BE2C (cell line): ENCODE measurements at regions not wholly inside any gene's neighbourhood (a gene's known extent, or its start where the extent isn't known, plus 50 kb on each side); places are given as distances from the start of the nearest gene placed in this dataset.

Experiments used
- DNase-seq: peaks from one replicate; pipeline ENCODE4 v3.0.0-alpha.2; 2020
- H3K27me3 ChIP-seq: fragments of 250-450 bp; sonication (Bioruptor Pico); 2 replicates; pipeline ENCODE4 v1.5.1; 2020; ENCODE audit warnings: mild to moderate bottlenecking
- H3K36me3 ChIP-seq: fragments of 250-450 bp; sonication (Bioruptor Pico); 2 replicates; pipeline ENCODE4 v1.5.1; 2020; ENCODE audit warnings: mild to moderate bottlenecking
- H3K4me1 ChIP-seq: fragments of 250-450 bp; sonication (Bioruptor Pico); 2 replicates; pipeline ENCODE4 v1.5.1; 2020
- H3K4me3 ChIP-seq: 2 replicates; pipeline ENCODE4 v1.5.1; 2011; ENCODE audit warnings: low read depth, low read length
- H3K9me3 ChIP-seq: fragments of 250-450 bp; sonication (Bioruptor Pico); 2 replicates; pipeline ENCODE4 v1.5.1; 2020
- TF ChIP-seq, protein P1 (sequence below): IDR thresholded peaks from 2 replicates; pipeline ENCODE4 v1.5.1; 2012; ENCODE audit warnings: mild to moderate bottlenecking, low read depth, low read length

DNA sequence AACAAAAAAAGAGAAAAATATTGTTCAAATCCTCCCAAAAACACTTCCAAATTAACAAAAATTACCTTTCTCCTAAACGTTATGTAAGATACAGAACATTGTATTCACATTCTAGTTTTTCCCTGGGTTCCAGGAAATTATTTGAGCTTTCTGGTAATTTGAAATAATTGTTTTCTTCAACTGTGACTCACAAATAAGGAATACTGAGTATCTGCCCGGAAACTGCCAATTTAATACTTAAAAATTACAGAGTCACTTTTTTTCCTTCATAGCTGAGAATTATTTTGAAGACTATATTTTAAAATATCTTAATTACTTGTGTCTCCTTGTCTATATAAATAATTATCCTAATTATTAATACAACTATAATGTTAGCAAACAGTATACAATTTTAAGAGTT, 709.0 kb upstream of the ARGLU1 start:
- no peaks in the 10 kb centered on the region for H3K27me3 ChIP-seq
- TF ChIP-seq, protein P1, sequence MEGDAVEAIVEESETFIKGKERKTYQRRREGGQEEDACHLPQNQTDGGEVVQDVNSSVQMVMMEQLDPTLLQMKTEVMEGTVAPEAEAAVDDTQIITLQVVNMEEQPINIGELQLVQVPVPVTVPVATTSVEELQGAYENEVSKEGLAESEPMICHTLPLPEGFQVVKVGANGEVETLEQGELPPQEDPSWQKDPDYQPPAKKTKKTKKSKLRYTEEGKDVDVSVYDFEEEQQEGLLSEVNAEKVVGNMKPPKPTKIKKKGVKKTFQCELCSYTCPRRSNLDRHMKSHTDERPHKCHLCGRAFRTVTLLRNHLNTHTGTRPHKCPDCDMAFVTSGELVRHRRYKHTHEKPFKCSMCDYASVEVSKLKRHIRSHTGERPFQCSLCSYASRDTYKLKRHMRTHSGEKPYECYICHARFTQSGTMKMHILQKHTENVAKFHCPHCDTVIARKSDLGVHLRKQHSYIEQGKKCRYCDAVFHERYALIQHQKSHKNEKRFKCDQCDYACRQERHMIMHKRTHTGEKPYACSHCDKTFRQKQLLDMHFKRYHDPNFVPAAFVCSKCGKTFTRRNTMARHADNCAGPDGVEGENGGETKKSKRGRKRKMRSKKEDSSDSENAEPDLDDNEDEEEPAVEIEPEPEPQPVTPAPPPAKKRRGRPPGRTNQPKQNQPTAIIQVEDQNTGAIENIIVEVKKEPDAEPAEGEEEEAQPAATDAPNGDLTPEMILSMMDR: no peak

DNA sequence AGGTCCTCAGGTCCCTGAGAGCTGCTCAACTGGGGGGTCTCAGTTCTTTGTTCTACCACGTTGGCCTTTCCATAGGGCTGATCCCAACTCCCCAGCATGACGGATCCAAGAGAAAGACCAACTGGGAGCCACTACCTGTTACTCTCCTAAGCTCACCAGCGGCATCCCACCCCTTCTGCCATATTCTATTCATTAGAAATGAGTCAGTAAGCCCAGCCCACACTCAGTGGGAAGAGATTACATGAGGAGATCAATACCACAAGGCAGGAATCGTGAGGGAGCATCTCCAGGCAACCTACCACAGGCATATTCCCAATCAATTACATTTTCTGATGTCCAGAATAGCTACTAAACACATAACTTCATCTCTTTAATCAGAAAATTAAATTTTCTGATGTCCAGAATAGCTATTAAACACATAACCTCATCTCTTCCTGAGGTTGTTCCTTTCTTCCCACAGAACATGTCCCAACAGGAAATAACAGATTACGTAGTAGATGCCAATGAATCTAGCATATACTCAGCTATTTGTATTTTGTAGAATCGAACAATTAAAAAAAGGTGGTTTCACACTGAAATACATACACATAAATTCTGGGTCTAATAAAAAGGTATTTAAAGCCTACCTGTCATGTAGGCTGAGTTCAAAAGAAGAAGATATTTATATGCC, 708.1 kb upstream of the ARGLU1 start:
- H3K36me3 ChIP-seq: no peaks in the 10 kb centered on the region
- DNase-seq: peak; percentile 28
- H3K27me3 ChIP-seq: no peaks in the 10 kb centered on the region
- H3K4me3 ChIP-seq: no peak overlapping the region
- peaks cover 8% of the 10 kb centered on the region for H3K4me1 ChIP-seq
- H3K9me3 ChIP-seq: no peaks in the 10 kb centered on the region
- TF ChIP-seq, protein P1: no peak

More for the DNA sequence above, 709.0 kb upstream of the ARGLU1 start:
- Histone ChIP-seq H3K4me3 (no peak overlapping the region), H3K4me1 (peaks cover 7% of the 10 kb centered on the region; the same call in 1 of the 2 replicates), H3K36me3 (no peaks in the 10 kb centered on the region), H3K9me3 (no peaks in the 10 kb centered on the region)
- DNase-seq: no peak

DNA sequence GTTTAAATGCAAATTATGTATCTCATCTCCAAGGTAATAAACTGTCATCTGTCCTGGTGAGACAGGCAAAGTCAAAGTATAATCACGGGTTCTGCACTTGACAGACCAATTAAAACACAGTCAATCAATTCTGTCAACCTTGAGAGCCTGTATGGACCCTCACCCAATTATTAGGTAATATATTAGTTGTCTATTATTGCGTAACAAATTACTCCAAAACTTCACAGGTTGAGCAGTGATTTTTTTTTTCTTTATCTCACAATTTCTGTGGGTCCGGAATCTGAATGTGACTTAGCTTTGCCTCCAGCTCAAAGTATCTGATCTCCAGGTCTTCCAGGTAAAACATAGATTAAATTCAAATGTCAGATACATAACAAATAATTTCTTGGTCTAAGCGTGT, 707.4 kb upstream of the ARGLU1 start:
- Histone ChIP-seq H3K27me3 (no peaks in the 10 kb centered on the region), H3K36me3 (no peaks in the 10 kb centered on the region), H3K4me1 (peaks cover 10% of the 10 kb centered on the region), H3K9me3 (no peaks in the 10 kb centered on the region), H3K4me3 (no peak overlapping the region)
- TF ChIP-seq, protein P1: no peak
- no peak for DNase-seq

DNA sequence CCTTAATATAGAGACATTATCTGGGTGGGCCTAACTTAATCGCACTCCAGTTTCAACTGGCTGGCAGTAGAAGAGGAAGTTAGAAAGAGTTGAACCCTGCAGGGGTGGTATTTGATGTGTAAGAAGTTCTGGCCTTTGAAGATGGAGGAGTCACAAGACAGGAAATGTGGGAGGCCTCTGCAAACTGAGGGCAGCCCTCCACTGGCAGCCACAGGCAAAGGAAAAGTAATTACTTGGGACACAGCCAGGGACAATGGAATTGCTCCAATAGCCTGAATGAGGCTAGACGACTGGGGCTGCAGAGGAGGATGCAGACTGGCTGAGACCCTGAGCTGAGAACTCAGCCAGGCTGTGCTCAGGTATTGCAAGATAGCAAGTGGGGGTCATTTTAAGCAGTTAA, 703.3 kb upstream of the ARGLU1 start:
- no peaks in the 10 kb centered on the region for H3K27me3 ChIP-seq
- H3K4me3 ChIP-seq: no peak overlapping the region
- TF ChIP-seq, protein P1: 0 out of 2 replicates have a peak, but pooled peaks have one; percentile 8
- H3K36me3 ChIP-seq: no peaks in the 10 kb centered on the region
- no peaks in the 10 kb centered on the region for H3K9me3 ChIP-seq
- peaks cover 4% of the 10 kb centered on the region for H3K4me1 ChIP-seq
- peak; percentile 59 for DNase-seq

DNA sequence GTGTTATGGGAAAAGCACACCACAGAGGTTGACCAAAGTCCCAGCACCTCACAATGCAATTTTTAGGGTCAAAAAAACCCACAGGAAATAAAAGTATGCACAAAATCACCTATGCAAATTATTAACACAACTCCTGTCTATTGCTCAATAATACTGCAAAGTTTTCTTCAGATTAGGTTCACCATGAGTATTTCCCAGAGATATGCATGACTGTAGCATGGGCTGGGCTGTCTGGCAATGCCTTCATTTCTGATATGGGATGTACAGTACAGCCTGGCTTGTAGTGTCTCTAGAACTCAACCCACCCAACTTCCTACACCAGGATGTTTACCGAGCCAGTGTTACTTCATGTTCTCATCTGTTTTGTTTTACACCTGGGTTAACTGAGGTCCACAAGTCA, 698.7 kb upstream of the ARGLU1 start:
- DNase-seq: no peak
- TF ChIP-seq, protein P1: no peak
- Histone ChIP-seq H3K36me3 (no peaks in the 10 kb centered on the region), H3K27me3 (no peaks in the 10 kb centered on the region), H3K9me3 (no peaks in the 10 kb centered on the region), H3K4me1 (peaks cover 17% of the 10 kb centered on the region), H3K4me3 (no peak overlapping the region)

DNA sequence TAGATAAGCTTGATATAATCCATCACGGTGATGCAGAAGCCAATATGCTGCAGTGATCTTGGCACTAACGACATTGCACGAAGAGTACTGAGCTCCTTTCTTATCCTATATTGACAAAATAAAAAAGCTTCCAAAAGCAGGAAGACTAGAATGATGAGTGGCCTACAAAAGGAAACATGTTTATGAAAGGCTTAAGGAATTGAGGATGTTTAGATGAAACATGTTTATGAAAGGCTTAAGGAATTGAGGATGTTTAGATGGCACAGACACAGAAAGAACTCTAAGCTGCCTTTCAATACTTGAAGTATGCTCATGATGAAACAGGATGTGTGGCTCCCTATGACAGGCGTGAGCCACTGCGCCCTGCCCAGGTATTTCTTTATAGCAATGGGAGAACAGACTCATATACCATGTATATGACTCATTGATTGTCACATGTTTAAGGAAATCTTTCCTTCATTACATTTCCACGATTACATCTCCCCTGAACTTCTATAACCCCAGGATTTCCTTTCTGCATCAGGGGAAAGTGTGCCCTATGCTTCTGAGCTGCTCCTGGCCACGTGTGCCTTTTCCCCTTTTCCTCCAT, 690.8 kb upstream of the ARGLU1 start:
- Histone ChIP-seq H3K9me3 (no peaks in the 10 kb centered on the region), H3K4me1 (peaks cover 24% of the 10 kb centered on the region), H3K4me3 (no peak overlapping the region), H3K27me3 (no peaks in the 10 kb centered on the region), H3K36me3 (no peaks in the 10 kb centered on the region)
- no peak for DNase-seq
- TF ChIP-seq, protein P1: no peak
